Erythroblast (primary cell): ENCODE measurements at regions not wholly inside any gene's neighbourhood (a gene's known extent, or its start where the extent isn't known, plus 50 kb on each side); places are given as distances from the start of the nearest gene placed in this dataset.

Source experiments
- GATA1 ChIP-seq: IDR thresholded peaks from 2 replicates; pipeline ENCODE4 v1.6.1; 2011; ENCODE audit warnings: low read depth, mild to moderate bottlenecking, control low read depth, low read length, moderate library complexity
- POLR2A ChIP-seq: IDR thresholded peaks from 2 replicates; pipeline ENCODE4 v1.6.1; 2011; ENCODE audit warnings: mild to moderate bottlenecking, low read length

DNA sequence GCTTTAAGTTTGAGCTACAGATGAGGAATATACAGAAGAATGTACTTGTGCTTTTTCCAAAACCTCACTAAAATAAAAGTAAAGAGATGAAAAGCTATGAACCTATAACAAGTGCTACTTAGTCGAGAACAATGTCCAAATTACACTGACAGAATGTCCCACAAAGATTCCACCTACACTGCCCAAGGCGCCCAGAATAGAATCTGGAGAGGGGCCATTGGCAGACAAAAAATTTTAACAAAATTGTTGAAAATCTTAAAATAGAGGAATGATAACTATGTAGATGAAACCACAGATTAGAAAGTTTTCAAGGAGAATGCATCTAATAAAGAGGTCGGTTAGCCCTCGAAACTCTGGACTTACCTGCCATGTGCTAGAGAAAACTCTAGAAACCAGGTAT, 235.3 kb downstream of the CETN3 start:
- TF ChIP-seq POLR2A, result no peak
- no peak for TF ChIP-seq GATA1
